Tibial nerve (tissue), 4 donors: ENCODE measurements at regions not wholly inside any gene's neighbourhood (a gene's known extent, or its start where the extent isn't known, plus 50 kb on each side); places are given as distances from the start of the nearest gene placed in this dataset.

Source experiments
- DNase-seq, 2 donors: peaks; one replicate each; pipeline ENCODE4 v3.0.0-alpha.2; 2019; ENCODE audit warnings: low spot score in 2 of 2
- H3K27ac ChIP-seq, 4 donors: fragments of 200-600 bp; sonication (generic) in 3 of 4; one replicate each; pipeline ENCODE4 v1.5.1; 2017 to 2019; ENCODE audit warnings: mild to moderate bottlenecking in 1 of 4
- H3K27me3 ChIP-seq, 2 donors: fragments of 200-600 bp; sonication (generic) in 1 of 2; one replicate each; pipeline versions ENCODE4 v1.5.1 to v1.6.0; 2017 to 2019
- H3K36me3 ChIP-seq, 3 donors: fragments of 200-600 bp; sonication (generic); one replicate each; pipeline ENCODE4 v1.5.1; 2018 to 2019
- H3K4me1 ChIP-seq, 4 donors: fragments of 200-600 bp; sonication (generic) in 3 of 4; one replicate each; pipeline ENCODE4 v1.5.1; 2017 to 2019
- H3K4me3 ChIP-seq, 4 donors: fragments of 200-600 bp; sonication (generic) in 3 of 4; one replicate each; pipeline ENCODE4 v1.5.1; 2017 to 2019; ENCODE audit warnings: mild to moderate bottlenecking in 1 of 4, moderate library complexity in 1 of 4
- H3K9me3 ChIP-seq, 4 donors: fragments of 200-600 bp; sonication (generic) in 3 of 4; one replicate each; pipeline ENCODE4 v1.5.1; 2017 to 2019
- EP300 ChIP-seq, 2 donors: sonication (generic); formaldehyde crosslinking; IDR thresholded peaks; one replicate each; pipeline ENCODE4 v1.6.1; 2017; ENCODE audit warnings: antibody characterized with exemption in 2 of 2, mild to moderate bottlenecking in 1 of 2
- POLR2A ChIP-seq, 2 donors: fragments of 450-650 bp; IDR thresholded peaks; one replicate each; pipeline ENCODE4 v1.6.1; 2017; ENCODE audit warnings: antibody characterized with exemption in 2 of 2, mild to moderate bottlenecking in 2 of 2, moderate library complexity in 2 of 2
- WGBS, 2 donors: methylation state at CpG; one replicate each; pipeline ENCODE4 v1.1.5; 2018; 5-methylcytosine and 5-hydroxymethylcytosine counted together
- TF ChIP-seq, protein P1 (sequence below), 5 experiments: fragments of 200-600 bp in 3 of 5; fragments of 450-650 bp in 2 of 5; sonication (generic) in 3 of 5; IDR thresholded peaks; one replicate each; pipeline ENCODE4 v1.5.1; 2016 to 2019; ENCODE audit warnings: antibody characterized with exemption in 5 of 5, mild to moderate bottlenecking in 3 of 5, moderate library complexity in 2 of 5

GRCh38 chr3:188946351-188947240, 225.2 kb upstream of the TPRG1 start:
- no peaks in the 10 kb centered on the region for H3K9me3 ChIP-seq
- no peaks in the 10 kb centered on the region for H3K36me3 ChIP-seq
- DNase-seq, result no peak
- peaks cover 0 to 71% (median 38%) of the 10 kb centered on the region in 4 donors for H3K4me1 ChIP-seq
- no peaks in the 10 kb centered on the region for H3K27me3 ChIP-seq
- peak overlapping the region; percentile 75 to 99 (median 95) for H3K27ac ChIP-seq
- WGBS, 2 donors, result 71 to 74% methylated on average over 14 of the region's 14 CpGs
- H3K4me3 ChIP-seq, result peak overlapping the region; percentile 35 to 52 (median 44)
- TF ChIP-seq POLR2A (IDR thresholded peaks at IDR 0.05) (no peak), EP300 (IDR thresholded peaks at IDR 0.05) (no peak)
- TF ChIP-seq, protein P1, sequence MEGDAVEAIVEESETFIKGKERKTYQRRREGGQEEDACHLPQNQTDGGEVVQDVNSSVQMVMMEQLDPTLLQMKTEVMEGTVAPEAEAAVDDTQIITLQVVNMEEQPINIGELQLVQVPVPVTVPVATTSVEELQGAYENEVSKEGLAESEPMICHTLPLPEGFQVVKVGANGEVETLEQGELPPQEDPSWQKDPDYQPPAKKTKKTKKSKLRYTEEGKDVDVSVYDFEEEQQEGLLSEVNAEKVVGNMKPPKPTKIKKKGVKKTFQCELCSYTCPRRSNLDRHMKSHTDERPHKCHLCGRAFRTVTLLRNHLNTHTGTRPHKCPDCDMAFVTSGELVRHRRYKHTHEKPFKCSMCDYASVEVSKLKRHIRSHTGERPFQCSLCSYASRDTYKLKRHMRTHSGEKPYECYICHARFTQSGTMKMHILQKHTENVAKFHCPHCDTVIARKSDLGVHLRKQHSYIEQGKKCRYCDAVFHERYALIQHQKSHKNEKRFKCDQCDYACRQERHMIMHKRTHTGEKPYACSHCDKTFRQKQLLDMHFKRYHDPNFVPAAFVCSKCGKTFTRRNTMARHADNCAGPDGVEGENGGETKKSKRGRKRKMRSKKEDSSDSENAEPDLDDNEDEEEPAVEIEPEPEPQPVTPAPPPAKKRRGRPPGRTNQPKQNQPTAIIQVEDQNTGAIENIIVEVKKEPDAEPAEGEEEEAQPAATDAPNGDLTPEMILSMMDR (IDR thresholded peaks at IDR 0.05), result no peak

GRCh38 chr3:188947401-188948280, 224.1 kb upstream of the TPRG1 start:
- no peaks in the 10 kb centered on the region for H3K9me3 ChIP-seq
- DNase-seq, result peak; percentile 94 to 100
- peaks cover 0 to 76% (median 39%) of the 10 kb centered on the region in 4 donors for H3K4me1 ChIP-seq
- no peaks in the 10 kb centered on the region for H3K27me3 ChIP-seq
- H3K36me3 ChIP-seq, result no peaks in the 10 kb centered on the region
- peak overlapping the region; percentile 75 to 99 (median 95) for H3K27ac ChIP-seq
- TF ChIP-seq, protein P1 (IDR thresholded peaks at IDR 0.05), result peak in 4 of 5 experiments; percentile 32 to 82 (median 60)
- TF ChIP-seq POLR2A (IDR thresholded peaks at IDR 0.05), result peak; percentile 63 to 82
- peak; percentile 99 to 100 for TF ChIP-seq EP300 (IDR thresholded peaks at IDR 0.05)
- H3K4me3 ChIP-seq, result peak overlapping the region; percentile 35 to 52 (median 44)
- WGBS, 2 donors, result 4 to 5% methylated on average over 37 to 48 of the region's 48 CpGs

DNA sequence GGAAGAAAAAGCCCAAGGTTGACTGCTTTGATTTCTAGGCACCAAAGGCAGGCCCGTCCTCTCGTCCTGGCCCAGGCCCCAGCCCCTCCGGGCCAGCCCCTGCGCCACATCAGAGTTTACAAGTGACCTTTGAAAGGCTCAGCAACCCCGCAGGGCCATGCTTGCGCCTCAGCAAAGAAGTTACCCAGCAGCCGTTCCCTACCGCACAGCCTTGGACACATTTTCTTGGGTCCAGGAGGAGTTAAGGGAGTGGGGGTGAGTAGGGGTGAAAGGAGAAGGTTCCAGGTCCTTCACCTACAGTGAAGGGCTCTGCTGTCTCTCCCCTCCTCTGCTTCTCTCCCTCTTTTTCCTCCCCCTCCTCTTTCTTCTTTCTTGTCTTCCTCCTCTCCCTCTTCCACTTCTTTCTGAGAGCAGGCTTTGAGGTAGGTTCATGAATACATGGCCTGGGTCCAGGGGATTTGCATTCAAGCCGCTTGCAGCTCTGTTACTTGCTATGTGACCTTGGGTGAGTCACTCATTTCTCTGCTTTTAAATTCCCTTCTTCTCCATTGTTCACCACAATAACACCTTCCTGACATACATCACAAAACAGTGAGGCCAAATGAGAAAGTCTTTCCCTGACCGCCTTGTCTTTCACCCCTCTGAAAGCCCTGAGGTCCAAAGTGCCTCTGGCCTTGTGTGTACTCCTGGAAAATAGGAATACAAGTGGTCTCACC, 223.3 kb upstream of the TPRG1 start:
- Histone ChIP-seq H3K36me3 (no peaks in the 10 kb centered on the region), H3K4me3 (peak overlapping the region; percentile 3 to 52 (median 32)), H3K27ac (peak overlapping the region; percentile 75 to 99 (median 95)), H3K9me3 (no peaks in the 10 kb centered on the region), H3K4me1 (peaks cover 0 to 76% (median 39%) of the 10 kb centered on the region in 4 donors), H3K27me3 (no peaks in the 10 kb centered on the region)
- TF ChIP-seq POLR2A (IDR thresholded peaks at IDR 0.05) (no peak), EP300 (IDR thresholded peaks at IDR 0.05) (no peak)
- TF ChIP-seq, protein P1 (IDR thresholded peaks at IDR 0.05), result peak in 1 of 5 experiments; percentile 13
- WGBS, 2 donors, result 11 to 15% methylated on average over 6 to 10 of the region's 10 CpGs
- peak in 1 of 2 donors; percentile 48 for DNase-seq

- 47 to 58% methylated on average over 4 of the region's 4 CpGs for WGBS, 2 donors
- no peaks in the 10 kb centered on the region for H3K9me3 ChIP-seq
- peaks cover 0 to 77% (median 39%) of the 10 kb centered on the region in 4 donors for H3K4me1 ChIP-seq
- TF ChIP-seq EP300 (IDR thresholded peaks at IDR 0.05) (peak in 1 of 2 donors; percentile 48), POLR2A (IDR thresholded peaks at IDR 0.05) (no peak)
- H3K27me3 ChIP-seq, result no peaks in the 10 kb centered on the region
- H3K27ac ChIP-seq, result peak overlapping the region; percentile 75 to 99 (median 95)
- H3K4me3 ChIP-seq, result peak overlapping the region in 1 of 4 donors; percentile 47
- H3K36me3 ChIP-seq, result no peaks in the 10 kb centered on the region
- no peak for DNase-seq
Measured at GRCh38 chr3:188948997-188949389, 222.8 kb upstream of the TPRG1 start.

DNA sequence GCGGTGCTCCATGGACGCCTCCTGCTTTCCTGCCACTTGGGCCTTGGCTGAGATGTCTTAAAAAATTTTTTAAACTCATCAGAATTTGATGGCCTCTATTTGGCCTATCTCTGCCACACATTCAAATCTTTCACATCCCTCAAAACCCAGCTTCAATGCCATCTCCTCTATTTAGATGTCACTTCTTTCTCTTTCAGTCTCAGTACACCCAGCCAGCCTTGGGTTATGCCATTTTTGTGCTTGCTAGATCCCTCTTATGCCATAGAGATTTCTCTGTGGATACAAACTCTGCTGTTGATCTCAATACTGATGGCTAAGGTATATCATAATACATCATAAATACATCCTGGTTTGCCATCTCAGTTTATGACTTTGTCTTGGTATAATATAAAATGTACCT, 222.3 kb upstream of the TPRG1 start:
- no peak for DNase-seq
- peaks cover 0 to 77% (median 39%) of the 10 kb centered on the region in 4 donors for H3K4me1 ChIP-seq
- no peaks in the 10 kb centered on the region for H3K36me3 ChIP-seq
- TF ChIP-seq EP300 (IDR thresholded peaks at IDR 0.05) (no peak), POLR2A (IDR thresholded peaks at IDR 0.05) (no peak)
- TF ChIP-seq, protein P1 (IDR thresholded peaks at IDR 0.05), result no peak
- peak overlapping the region; percentile 75 to 99 (median 95) for H3K27ac ChIP-seq
- no peak overlapping the region for H3K4me3 ChIP-seq
- no peaks in the 10 kb centered on the region for H3K27me3 ChIP-seq
- no peaks in the 10 kb centered on the region for H3K9me3 ChIP-seq
- 93 to 97% methylated on average over 2 of the region's 2 CpGs for WGBS, 2 donors
